HFFc6 (cell line): ENCODE measurements at regions not wholly inside any gene's neighbourhood (a gene's known extent, or its start where the extent isn't known, plus 50 kb on each side); places are given as distances from the start of the nearest gene placed in this dataset.

Experiments used
- DNase-seq: peaks from one replicate; pipeline ENCODE4 v3.0.0-alpha.2; 2018
- H3K27ac Mint-ChIP-seq: 2 replicates; pipeline ENCODE4 v1.8.0; 2020; ENCODE audit warnings: mild to moderate bottlenecking, mixed read lengths
- H3K27me3 Mint-ChIP-seq: 2 replicates; pipeline ENCODE4 v1.8.0; 2021; ENCODE audit warnings: mild to moderate bottlenecking, moderate library complexity, mixed read lengths; ENCODE audit not compliant: insufficient read depth
- H3K36me3 Mint-ChIP-seq: 2 replicates; pipeline ENCODE4 v1.8.0; 2021; ENCODE audit warnings: low read depth, mixed read lengths
- H3K4me1 Mint-ChIP-seq: 2 replicates; pipeline ENCODE4 v1.8.0; 2020; ENCODE audit warnings: low read depth, mixed read lengths
- H3K4me3 Mint-ChIP-seq: 2 replicates; pipeline ENCODE4 v1.8.0; 2020; ENCODE audit warnings: mild to moderate bottlenecking, moderate library complexity, mixed read lengths
- H3K9me3 Mint-ChIP-seq: 2 replicates; pipeline ENCODE4 v1.8.0; 2020; ENCODE audit warnings: mild to moderate bottlenecking, mixed read lengths
- CTCF ChIP-seq: fragments of 200-600 bp; sonication (generic); IDR thresholded peaks from 2 replicates; pipeline ENCODE4 v1.5.0; 2021; ENCODE audit warnings: antibody characterized with exemption, mild to moderate bottlenecking

- no peak for DNase-seq
- Mint-ChIP-seq H3K36me3 (no peaks in the 10 kb centered on the region; the same call in 1 of the 2 replicates), H3K4me1 (peaks cover 10% of the 10 kb centered on the region), H3K27ac (no peak overlapping the region), H3K4me3 (no peak overlapping the region), H3K27me3 (peaks cover 4% of the 10 kb centered on the region), H3K9me3 (no peaks in the 10 kb centered on the region)
- TF ChIP-seq CTCF = no peak
Measured at GRCh38 chr15:62951481-62951880, 91.1 kb upstream of the TPM1 start.

GRCh38 chr15:62953021-62953420 lies 89.5 kb upstream of the TPM1 start:
- DNase-seq = no peak
- H3K27ac Mint-ChIP-seq = no peak overlapping the region
- peaks cover 4% of the 10 kb centered on the region for H3K27me3 Mint-ChIP-seq
- peaks cover 19% of the 10 kb centered on the region for H3K4me1 Mint-ChIP-seq
- no peak overlapping the region for H3K4me3 Mint-ChIP-seq
- H3K36me3 Mint-ChIP-seq = no peaks in the 10 kb centered on the region; the same call in 1 of the 2 replicates
- H3K9me3 Mint-ChIP-seq = no peaks in the 10 kb centered on the region
- TF ChIP-seq CTCF = no peak

- H3K9me3 Mint-ChIP-seq = no peaks in the 10 kb centered on the region
- peaks cover 4% of the 10 kb centered on the region for H3K27me3 Mint-ChIP-seq
- TF ChIP-seq CTCF = no peak
- H3K27ac Mint-ChIP-seq = no peak overlapping the region
- DNase-seq = no peak
- peaks cover 24% of the 10 kb centered on the region for H3K4me1 Mint-ChIP-seq
- no peaks in the 10 kb centered on the region; the same call in 1 of the 2 replicates for H3K36me3 Mint-ChIP-seq
- no peak overlapping the region for H3K4me3 Mint-ChIP-seq
Measured at GRCh38 chr15:62953496-62954045, 89.0 kb upstream of the TPM1 start.

- no peak overlapping the region for H3K27ac Mint-ChIP-seq
- no peak for TF ChIP-seq CTCF
- peaks cover 30% of the 10 kb centered on the region for H3K4me1 Mint-ChIP-seq
- H3K27me3 Mint-ChIP-seq = peaks cover 3% of the 10 kb centered on the region; the same call in 1 of the 2 replicates
- DNase-seq = no peak
- H3K36me3 Mint-ChIP-seq = no peaks in the 10 kb centered on the region; the same call in 1 of the 2 replicates
- H3K4me3 Mint-ChIP-seq = no peak overlapping the region
- no peaks in the 10 kb centered on the region for H3K9me3 Mint-ChIP-seq
Measured at GRCh38 chr15:62957130-62957529, 85.4 kb upstream of the TPM1 start.

- no peaks in the 10 kb centered on the region for H3K27me3 Mint-ChIP-seq
- no peak overlapping the region for H3K27ac Mint-ChIP-seq
- DNase-seq = no peak
- TF ChIP-seq CTCF = no peak
- H3K36me3 Mint-ChIP-seq = no peaks in the 10 kb centered on the region
- no peak overlapping the region for H3K4me3 Mint-ChIP-seq
- no peaks in the 10 kb centered on the region for H3K9me3 Mint-ChIP-seq
- H3K4me1 Mint-ChIP-seq = peaks cover 31% of the 10 kb centered on the region
Measured at GRCh38 chr15:62958528-62959363, 83.8 kb upstream of the TPM1 start.
